GM19025 (cell line): ENCODE measurements at regions not wholly inside any gene's neighbourhood (a gene's known extent, or its start where the extent isn't known, plus 50 kb on each side); places are given as distances from the start of the nearest gene placed in this dataset.

Experiments used
- ATAC-seq: cut with Tn5 transposase; IDR thresholded peaks from one replicate; pipeline ENCODE4 v1.9.1; 2021; ENCODE audit warnings: mild to moderate bottlenecking, low read depth, moderate library complexity; ENCODE audit not compliant: unreplicated experiment

DNA sequence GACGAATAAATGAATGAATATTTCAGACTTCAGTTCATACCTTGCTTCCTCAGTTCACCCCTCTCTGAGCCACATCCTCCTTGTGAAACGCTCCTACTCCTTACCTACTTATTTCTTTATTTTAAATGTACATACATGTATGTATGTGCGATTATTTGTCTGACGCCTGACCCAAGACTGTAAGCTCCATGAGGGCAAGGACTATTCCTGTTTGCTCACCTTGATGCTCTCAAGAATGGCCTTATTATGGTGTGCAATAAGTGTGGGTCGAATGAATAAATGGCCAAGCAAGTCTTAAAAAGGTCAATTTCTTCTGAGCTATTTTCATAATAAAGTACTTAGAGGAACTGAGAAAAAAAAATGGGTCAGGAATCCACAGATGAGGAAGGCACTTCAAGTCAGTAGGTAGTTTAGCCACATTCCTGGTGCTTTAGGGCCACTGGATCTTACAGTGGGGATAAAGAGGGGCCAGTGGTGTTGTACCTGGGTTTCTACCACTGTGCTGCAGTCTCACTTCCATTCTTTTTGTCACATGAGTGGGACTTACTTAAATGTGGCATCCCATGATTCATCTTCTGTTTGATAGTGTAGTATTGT is 74.7 kb downstream of the SDC1 start:
- no peak for ATAC-seq

DNA sequence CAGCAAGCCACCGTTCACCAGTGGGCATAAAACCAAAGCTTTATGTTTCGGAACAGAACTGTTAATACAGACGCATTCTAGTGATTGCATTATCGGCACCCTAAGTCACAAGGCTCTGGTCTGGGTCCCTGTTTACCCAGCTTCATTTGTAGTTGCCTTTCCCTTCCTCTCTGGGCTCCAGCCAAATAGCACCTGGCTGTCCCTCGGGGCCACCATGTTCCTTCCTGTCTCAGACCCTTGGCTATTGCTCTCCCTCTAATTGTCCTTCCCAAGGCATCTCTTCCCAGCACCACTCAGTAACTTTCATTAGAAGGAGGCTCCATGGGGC is 75.3 kb downstream of the SDC1 start:
- no peak for ATAC-seq

DNA sequence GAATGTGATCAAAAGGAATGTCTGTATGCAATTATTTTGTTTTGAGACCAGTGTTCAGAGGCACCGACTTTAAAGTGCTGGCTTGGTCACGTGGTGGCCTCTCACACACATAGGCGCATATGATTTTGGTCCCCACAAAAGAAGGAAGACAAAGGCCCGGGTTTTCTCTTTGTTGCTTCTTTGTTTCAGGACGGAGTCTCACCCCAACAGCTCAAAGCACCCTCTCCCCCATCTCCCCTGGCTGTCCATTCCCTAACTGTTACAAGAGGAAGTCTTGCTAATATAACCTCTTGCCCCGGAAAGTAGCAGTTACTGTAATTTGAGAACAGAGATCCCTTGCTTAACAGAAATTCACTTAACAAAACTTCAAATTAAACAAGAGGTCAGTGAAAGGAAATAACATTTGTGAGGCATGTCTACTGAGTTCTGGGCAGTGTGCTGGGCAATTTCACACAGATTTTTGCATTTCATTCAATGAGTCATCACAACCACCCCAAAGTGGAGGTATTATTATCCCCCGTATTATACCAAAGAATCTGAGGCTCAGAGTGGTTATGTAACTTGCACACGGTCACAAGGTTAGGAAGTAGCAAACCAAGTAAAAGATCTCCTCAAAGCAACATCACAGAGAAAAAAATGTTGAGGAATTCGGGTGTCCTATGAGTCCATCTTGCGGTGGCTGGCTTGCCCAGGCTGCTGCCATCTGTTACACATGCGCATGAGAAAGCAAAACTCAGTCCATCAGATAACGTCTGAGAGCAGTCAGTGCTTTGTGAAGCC is 75.8 kb downstream of the SDC1 start:
- ATAC-seq, result no peak

DNA sequence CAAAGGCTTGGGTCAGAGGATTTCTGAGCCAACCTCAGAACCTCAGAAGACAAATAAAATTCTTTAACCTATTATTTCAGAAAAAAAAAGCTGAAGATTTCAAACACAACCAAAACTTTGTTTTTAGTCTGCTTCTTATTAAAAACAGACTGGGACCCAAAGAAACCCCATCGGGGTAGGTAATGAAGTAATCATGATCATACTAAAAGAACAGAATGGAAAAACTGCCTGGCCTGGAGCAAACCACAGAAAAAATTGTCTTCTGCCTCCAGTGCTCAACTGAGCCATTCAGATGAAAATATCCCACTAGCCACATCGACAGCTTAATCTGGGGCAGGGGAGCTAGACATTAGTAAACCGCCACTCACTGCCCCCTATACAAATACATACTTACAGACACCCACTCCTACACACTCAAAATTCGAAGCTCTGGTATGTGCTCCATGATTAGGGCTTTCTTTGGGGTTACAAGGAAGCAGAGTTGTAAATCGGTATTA is 76.5 kb downstream of the SDC1 start:
- ATAC-seq, result no peak

DNA sequence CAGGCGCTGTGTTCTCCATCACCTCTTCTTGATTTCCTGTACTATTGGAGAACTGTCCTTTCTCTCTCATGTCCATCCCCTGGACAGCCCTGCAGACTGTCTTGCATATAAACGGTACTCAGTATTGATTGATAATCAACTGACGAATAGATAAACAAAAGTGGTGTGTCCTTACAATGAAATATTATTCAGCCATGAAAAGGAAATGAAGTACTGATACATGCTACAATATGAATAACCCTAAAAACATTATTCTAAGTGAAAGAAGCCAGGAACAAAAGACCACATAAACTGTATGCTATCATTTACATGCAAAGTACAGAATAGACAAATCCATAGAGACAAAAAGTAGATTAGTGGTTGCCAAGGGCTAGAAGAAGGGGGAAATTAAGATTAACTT is 77.6 kb downstream of the SDC1 start:
- ATAC-seq, result no peak

DNA sequence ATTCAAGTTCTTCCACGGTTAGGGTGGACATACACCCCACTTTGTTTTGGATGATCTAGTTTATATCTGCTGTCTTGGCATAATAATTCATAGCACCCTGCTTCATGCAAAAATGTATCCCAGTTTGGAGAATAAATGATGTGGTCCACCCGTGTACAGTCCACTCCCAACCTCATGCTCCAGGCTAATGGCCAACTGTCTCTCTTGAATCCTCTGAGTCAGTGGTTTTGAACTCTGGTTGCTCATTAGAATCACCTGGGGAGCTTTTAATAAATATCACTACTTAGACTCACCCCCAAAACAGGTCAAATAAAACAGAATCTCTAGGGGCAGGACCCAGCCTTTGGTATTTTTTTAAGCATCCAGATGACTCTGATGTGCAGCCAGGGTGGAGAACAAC is 78.5 kb downstream of the SDC1 start:
- ATAC-seq, result no peak

DNA sequence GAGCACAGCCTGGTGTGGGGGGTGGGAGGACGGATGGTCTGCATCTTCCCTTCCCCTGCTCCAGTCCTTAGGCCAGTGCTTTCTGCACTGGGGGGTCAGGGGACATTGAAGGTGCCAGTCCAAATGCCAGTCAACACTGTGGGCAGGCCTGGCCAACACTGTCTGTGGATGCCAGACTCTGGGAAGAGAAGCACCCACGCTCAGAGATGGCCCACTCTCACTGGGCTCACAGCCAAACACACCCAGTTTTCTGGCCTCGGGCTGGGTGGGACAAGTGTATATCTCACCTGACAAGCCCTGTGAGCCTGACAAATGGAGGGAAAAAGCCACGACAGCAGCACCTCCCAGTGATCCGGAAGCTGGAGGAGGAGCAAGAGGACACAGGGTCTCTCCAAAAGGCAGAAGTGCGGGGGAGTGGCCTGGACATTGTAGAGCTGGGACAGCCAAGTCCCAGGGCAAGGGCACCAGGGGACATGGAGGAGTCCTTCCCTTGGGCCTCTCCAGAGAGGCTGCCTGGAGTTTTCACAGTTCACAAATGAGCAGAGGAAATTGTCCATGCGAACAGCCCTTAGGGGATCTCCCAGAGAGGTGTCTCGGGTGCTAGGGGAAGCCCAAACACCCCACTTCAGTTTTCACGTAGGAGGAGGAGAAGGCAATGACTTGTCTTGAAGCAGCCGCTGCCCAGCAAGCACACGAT is 79.3 kb downstream of the SDC1 start:
- ATAC-seq, result peak; percentile 89

DNA sequence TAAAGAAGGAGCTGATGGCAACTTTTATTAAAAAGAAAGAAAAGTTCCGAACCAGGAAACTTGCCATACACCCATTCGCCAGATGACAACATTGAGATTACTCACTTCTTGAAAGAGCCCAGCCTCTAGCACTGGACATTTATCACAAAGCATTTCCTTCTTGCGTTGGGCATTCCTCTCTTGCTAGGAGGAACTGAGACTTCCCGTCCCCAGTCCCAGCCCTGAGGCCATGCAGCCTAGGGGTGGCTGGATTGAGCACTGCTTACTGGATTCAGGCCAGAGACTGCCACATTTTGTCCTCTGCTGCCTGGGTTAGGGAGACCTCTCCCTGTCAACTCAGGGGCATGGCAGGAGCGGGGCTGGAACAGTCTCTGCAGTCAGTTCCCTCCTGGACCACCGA is 80.1 kb downstream of the SDC1 start:
- ATAC-seq, result no peak

DNA sequence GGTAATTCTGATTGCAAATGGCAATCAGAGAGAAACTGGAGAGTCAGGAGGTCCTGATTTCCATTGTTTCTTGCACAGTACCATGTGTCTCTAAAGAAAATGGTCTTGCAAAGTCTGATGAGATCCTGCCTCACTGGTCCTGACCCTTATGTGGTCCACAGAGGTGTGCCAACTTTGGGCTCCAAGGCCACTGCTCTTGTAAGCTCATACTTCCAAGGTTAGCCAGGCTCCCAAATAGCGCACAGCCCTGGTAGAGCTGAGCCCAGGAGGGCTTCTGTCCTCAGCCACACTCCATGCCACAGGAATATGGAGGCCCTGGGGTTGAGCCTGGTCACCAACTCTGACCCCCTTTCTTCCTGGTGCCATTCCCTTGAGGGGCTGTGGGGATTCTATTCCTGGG is 80.7 kb downstream of the SDC1 start:
- ATAC-seq, result no peak

DNA sequence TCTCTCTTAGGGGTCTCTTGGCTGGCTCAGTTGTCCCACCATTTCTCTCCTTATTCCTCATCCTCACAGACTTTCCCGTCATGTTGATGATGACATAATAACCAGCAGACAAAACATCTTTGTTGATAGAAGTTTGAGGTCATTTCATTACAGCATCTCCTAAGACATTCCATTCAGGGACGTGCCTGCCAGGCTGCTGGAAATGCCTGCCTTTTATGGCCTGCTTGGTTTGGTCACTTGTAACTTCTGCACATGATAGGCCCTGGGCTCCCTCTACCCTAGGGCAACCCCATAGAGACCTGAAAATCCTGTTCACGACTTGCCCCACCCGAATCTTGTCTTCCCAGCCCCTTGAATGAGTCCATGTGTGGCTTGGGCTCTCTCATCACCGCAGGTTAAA is 81.7 kb downstream of the SDC1 start:
- ATAC-seq, result no peak

DNA sequence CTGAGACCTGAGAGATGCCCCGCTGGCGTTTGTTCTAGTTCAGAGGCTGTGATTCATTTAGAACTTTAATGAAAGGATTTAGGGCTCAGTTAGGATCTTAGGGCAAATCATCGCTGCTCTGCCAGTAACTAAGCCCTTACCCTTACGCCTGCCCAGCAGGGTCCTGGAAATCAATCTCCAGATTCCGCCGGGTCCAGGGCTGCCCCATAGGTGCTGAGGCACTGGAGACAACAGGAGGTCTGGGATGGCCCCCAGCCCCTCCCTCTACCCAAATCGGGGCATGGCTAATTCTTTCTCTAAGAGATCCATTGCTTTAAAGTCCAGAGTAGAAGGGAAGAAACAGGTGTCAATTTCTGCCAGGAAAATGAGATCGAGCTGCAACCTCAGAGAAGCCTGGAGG is 83.1 kb downstream of the SDC1 start:
- ATAC-seq, result no peak

DNA sequence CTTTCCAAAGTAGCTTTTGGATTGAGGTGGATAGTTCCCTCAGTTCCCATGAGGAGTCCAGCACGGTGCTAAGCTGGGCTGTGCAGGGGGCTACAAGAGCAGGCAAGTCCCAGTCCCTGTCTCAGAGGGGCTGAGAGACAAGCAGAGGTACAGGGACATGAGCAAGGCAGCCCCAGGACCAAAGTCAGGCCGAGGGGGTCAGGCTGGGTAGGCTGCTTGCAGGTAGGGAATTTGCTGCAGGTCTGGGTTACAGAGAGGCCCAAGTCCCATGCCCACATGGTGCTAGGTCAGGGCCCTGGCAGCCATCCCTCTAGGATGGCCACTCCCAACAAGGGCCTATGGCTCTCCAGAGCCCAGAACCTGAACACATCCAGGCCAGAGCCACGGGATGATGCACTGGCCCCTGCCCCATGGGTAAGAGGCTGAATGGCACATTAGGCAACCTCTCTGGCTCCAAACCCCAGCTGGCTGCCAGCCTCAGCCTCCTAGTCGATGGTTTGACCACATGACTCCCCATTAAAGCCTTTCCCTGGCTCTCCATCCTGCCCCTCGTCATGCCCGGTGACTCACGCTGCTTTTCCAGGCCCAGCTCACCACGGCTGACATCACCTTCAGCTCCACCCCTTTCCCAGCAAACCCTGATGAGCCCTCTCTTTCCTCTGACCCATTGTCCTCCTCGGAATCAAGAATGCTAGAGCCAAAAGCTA is 83.7 kb downstream of the SDC1 start:
- no peak for ATAC-seq

DNA sequence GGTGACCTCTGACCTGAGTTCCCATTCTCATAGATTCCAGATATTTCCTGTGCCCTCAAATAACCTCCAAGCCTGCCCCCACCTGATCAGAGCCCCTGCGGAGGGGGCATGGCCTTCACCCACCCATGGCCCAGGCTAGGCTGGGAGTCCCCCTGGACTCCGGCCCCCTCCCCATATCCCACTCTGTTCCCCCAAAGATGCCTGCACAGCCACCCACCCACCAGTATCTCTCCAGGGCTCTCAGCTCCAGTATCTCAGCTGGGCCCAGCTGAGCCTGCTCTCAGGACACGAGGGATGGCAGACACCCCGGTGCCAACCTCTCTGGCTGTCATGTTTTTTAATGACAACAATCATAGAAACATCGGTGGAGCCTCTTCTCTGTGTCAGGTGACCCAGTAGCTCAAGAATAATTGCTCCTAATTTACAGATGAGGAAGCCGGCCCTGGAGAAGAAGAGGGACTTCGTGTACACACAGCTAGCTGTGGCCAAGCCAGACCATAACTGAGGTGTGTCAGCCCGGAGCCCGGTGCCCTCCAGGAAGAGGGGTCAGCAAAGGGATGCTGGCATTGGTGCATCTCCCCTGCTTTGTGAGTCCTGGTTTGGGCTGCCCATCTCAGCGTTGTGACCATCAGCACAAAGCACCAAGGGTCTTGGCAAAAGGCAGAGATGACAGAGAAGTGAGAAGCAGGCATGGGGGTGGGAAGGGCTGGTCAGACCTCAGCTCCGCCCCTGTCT is 84.4 kb downstream of the SDC1 start:
- ATAC-seq, result no peak

DNA sequence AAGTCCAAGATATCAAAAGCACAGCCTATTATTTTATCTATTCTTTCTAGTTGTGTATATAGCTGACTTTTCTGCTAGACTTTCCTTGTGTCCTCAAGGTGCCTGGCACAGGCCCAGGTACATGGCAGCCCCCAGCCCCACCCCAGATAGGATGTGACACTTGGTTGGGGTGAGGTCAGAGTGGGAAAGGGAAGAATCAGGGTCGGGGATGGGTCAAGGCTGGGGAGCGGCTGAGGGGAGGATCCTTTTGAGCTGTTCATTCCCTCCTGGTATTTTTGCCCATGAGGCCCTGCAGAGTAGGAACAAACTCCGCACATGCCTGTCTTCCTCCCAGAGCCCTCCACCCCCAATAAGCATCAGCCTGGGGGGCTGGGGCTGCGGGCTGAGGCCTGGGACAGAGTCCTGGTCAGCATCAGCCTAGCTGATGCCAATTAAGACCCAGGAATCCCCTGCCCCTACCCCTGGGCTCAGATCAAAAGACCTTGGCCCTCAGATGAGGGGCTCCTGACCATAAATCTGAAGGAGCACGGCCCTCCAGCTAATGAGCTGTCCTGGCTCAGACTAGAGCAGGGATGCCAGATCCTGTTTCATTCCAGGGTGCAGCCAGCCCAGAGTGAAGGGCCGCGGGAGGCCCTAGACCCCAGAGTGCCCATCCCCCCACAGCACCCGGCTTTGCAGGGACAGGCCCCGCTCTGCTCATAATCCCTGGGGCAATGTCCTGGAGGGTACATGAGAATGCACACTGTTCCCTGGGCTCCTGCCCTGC is 85.3 kb downstream of the SDC1 start:
- no peak for ATAC-seq

DNA sequence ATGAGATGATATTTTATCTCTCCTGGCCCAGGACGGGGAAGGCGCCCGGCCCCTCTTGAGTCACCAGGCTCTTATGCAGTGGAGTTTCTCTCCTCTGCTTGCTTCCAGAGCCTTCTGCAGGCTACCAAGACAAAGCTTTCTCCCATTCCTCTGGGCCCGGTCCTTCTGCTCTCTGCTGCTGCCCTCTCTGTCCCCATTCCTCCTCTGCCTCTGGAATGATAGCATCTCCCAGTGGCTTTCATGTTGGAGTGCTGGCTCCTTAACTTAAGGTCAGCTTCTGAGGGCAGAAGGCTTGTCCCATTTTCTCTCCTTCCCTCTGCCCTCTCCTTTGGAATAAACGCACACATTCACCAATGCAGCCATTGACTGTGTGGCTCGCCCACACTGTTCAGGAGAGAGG is 86.2 kb downstream of the SDC1 start:
- no peak for ATAC-seq

DNA sequence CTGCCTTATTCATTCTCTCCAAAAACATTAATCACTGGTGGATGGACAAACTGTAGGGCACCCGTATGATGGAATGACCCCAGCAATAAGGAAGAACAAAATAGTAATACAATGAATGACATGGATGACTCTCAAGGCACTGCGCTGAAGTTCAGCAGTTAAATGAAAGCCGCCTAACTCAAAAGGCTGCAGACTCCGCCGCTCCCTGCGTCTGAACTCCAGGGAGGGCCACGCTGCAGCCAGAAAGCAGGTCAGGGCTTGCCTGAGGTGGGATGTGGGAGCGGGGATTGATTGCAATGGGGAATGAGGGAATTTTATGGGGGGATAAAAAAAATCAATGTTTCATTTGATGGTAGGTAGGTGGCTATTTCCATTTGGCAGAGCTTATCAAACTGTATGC is 86.5 kb upstream of the LAPTM4A start:
- no peak for ATAC-seq

DNA sequence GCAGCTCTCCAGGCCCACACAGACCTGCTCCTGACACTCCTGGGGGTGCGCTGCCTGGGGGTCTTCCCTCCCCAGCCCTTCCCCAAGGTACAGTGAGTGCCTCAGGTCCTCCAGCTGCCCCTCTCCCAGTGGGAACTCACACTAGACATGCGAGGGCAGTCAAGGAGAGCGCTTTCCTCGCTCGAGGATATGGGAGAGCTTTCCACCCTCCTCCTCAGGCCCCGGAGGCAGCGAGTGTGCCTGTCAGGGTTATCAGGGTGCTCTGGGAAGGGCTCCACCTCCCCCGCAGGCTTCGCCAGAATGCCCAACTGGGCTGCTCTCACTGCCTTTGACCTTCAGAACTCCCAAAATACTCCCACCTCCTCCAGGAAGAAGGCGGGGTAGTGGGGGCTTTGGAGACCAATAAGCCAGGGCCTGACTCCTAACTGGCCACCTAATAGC is 85.7 kb upstream of the LAPTM4A start:
- no peak for ATAC-seq

DNA sequence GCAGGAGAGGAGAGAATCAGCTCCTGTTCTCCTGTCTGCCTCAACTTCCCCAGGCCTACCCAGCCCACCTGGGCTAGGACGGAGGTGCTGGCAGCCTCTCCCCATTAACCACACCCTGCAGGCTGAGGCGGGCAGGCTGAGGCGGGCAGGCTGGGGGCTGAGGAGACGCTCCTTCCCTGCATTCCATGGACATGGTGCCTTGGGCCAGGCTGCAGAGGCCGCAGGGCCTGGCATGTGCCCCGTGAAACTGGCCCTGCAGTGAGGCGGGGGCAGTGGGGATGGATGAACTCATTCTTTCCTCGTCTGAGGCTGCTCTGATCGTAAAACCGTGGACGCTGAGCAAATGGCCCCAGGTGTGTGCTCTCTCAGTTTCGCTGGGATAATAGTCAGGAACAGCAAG is 84.7 kb upstream of the LAPTM4A start:
- ATAC-seq, result no peak

DNA sequence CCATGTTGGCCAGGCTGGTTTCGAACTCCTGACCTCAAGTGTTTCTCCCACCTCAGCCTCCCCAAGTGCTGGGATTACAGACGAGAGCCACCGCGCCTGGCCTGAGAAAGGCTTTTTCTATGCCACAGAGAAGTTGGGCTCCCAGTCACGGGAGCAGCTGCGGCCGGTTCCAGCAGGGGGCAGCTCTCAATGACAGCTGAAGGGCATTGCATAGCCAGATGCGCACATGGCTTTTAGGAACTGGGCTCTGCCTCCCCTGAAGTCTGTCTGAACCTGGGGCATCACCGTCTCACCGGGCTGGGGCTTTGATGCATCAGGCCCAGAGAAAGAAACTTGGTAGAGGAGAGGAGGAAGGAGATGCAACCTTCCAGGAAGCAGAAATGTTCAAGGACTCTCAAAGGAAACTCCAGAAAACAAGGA is 84.2 kb upstream of the LAPTM4A start:
- peak; percentile 89 for ATAC-seq
